ENCODE measurements at regions not wholly inside any gene's neighbourhood (a gene's known extent, or its start where the extent isn't known, plus 50 kb on each side); places are given as distances from the start of the nearest gene placed in this dataset.

GRCh38 chr14:106733771-106734170 lies 1207.4 kb downstream of the TMEM121 start:
- POLR2A ChIA-PET, result no interaction called here
- dilution Hi-C loops (cut with MboI; ENCODE audit: extremely low pct_ligation_motif_present, low sequenced_read_pairs), result no loop called here

GRCh38 chr14:106737021-106737420 lies 1210.6 kb downstream of the TMEM121 start:
- Histone ChIP-seq H3K9ac (replicated peaks; ENCODE audit: extremely low read depth, insufficient read depth, low read length) (no peak overlapping the region), H3K27me3 (ENCODE audit: control insufficient read depth in 2 of 2, insufficient read depth in 2 of 2, low read length in 2 of 2) (no peaks in the 10 kb centered on the region), H3K4me3 (replicated peaks in 1 of 3; ENCODE audit: insufficient read depth in 1 of 3, low read depth in 1 of 3, low read length in 3 of 3) (no peak overlapping the region), H3K4me1 (ENCODE audit: control insufficient read depth, extremely low read depth, insufficient read depth, low read length) (no peaks in the 10 kb centered on the region), H2AFZ (ENCODE audit: low read depth, low read length) (no peak overlapping the region), H3K27ac (ENCODE audit: insufficient read depth, low read depth, low read length) (no peak overlapping the region), H3K79me2 (ENCODE audit: control insufficient read depth, insufficient read depth, low read length) (no peaks in the 10 kb centered on the region), H4K20me1 (replicated peaks; ENCODE audit: control insufficient read depth, extremely low read depth, insufficient read depth, low read length) (no peaks in the 10 kb centered on the region), H3K9me1 (replicated peaks; ENCODE audit: control insufficient read depth, extremely low read depth, insufficient read depth, low read length) (no peaks in the 10 kb centered on the region), H3K9me3 (replicated peaks; ENCODE audit: control insufficient read depth, insufficient read depth, low read length) (no peaks in the 10 kb centered on the region), H3K36me3 (ENCODE audit: control insufficient read depth in 2 of 2, extremely low read depth in 1 of 2, insufficient read depth in 2 of 2, low read length in 2 of 2) (no peaks in the 10 kb centered on the region), H3K4me2 (ENCODE audit: insufficient read depth, low read length) (no peak overlapping the region)
- CTCF ChIA-PET, result no interaction called here
- FAIRE-seq, result no peak
- dilution Hi-C loops (cut with MboI; ENCODE audit: extremely low pct_ligation_motif_present, low sequenced_read_pairs), result no loop called here
- POLR2A ChIA-PET, result no interaction called here
- DNase-seq (ENCODE audit: low read depth, low spot score), result no peak
- intact Hi-C loops (cut with micrococcal nuclease), result no loop called here
- no TSS peak for BruUV-seq (replicated peaks)
- no peak for TF ChIP-seq JUN (IDR thresholded peaks at IDR 0.05; ENCODE audit: borderline replicate concordance, insufficient read depth, insufficient read length, low read depth)
- no peak for TF ChIP-seq MYC (IDR thresholded peaks at IDR 0.05; ENCODE audit: low read depth, low read length)
- TF ChIP-seq POLR2A (IDR thresholded peaks at IDR 0.05; ENCODE audit: low read depth, low read length), result no peak
- TF ChIP-seq CTCF (IDR thresholded peaks at IDR 0.05; ENCODE audit: extremely low read depth in 1 of 2, insufficient read depth in 1 of 2, low read depth in 1 of 2, low read length in 2 of 2), result no peak
- TF ChIP-seq GATA2 (IDR thresholded peaks at IDR 0.05; ENCODE audit: insufficient read depth, insufficient read length, low read depth, low read length), result no peak
- TF ChIP-seq MAX (IDR thresholded peaks at IDR 0.05; ENCODE audit: insufficient read depth, insufficient read length), result no peak
- no peak for TF ChIP-seq FOS (IDR thresholded peaks at IDR 0.05; ENCODE audit: borderline replicate concordance, insufficient read depth, low read length)
- no peak for TF ChIP-seq EZH2 (IDR thresholded peaks at IDR 0.05; ENCODE audit: borderline replicate concordance, low read depth, low read length, severe bottlenecking)
- TF ChIP-seq POLR2AphosphoS5 (IDR thresholded peaks at IDR 0.05; ENCODE audit: insufficient read depth, low read depth, low read length), result no peak

More at GRCh38 chr14:106733771-106734170, 1207.4 kb downstream of the TMEM121 start:
- Histone ChIP-seq H3K9me3 (replicated peaks; ENCODE audit: control insufficient read depth, insufficient read depth, low read length) (no peaks in the 10 kb centered on the region), H2AFZ (ENCODE audit: low read depth, low read length) (no peak overlapping the region), H3K9me1 (replicated peaks; ENCODE audit: control insufficient read depth, extremely low read depth, insufficient read depth, low read length) (no peaks in the 10 kb centered on the region), H3K79me2 (ENCODE audit: control insufficient read depth, insufficient read depth, low read length) (no peaks in the 10 kb centered on the region), H3K27me3 (ENCODE audit: control insufficient read depth in 2 of 2, insufficient read depth in 2 of 2, low read length in 2 of 2) (no peaks in the 10 kb centered on the region), H3K4me3 (replicated peaks in 1 of 3; ENCODE audit: insufficient read depth in 1 of 3, low read depth in 1 of 3, low read length in 3 of 3) (no peak overlapping the region), H4K20me1 (replicated peaks; ENCODE audit: control insufficient read depth, extremely low read depth, insufficient read depth, low read length) (no peaks in the 10 kb centered on the region), H3K27ac (ENCODE audit: insufficient read depth, low read depth, low read length) (no peak overlapping the region), H3K4me2 (ENCODE audit: insufficient read depth, low read length) (no peak overlapping the region), H3K4me1 (ENCODE audit: control insufficient read depth, extremely low read depth, insufficient read depth, low read length) (no peaks in the 10 kb centered on the region), H3K9ac (replicated peaks; ENCODE audit: extremely low read depth, insufficient read depth, low read length) (no peak overlapping the region), H3K36me3 (ENCODE audit: control insufficient read depth in 2 of 2, extremely low read depth in 1 of 2, insufficient read depth in 2 of 2, low read length in 2 of 2) (no peaks in the 10 kb centered on the region)
- no peak for DNase-seq (ENCODE audit: low read depth, low spot score)
- no peak for TF ChIP-seq POLR2A (IDR thresholded peaks at IDR 0.05; ENCODE audit: low read depth, low read length)
- no peak for TF ChIP-seq MAX (IDR thresholded peaks at IDR 0.05; ENCODE audit: insufficient read depth, insufficient read length)
- TF ChIP-seq JUN (IDR thresholded peaks at IDR 0.05; ENCODE audit: borderline replicate concordance, insufficient read depth, insufficient read length, low read depth), result no peak
- no peak for TF ChIP-seq FOS (IDR thresholded peaks at IDR 0.05; ENCODE audit: borderline replicate concordance, insufficient read depth, low read length)
- no peak for TF ChIP-seq EZH2 (IDR thresholded peaks at IDR 0.05; ENCODE audit: borderline replicate concordance, low read depth, low read length, severe bottlenecking)
- intact Hi-C loops (cut with micrococcal nuclease), result no loop called here
- FAIRE-seq, result no peak
- no TSS peak for BruUV-seq (replicated peaks)
- CTCF ChIA-PET, result no interaction called here

Measured in endothelial cell of umbilical vein (primary cell).